ENCODE measurements at regions not wholly inside any gene's neighbourhood (a gene's known extent, or its start where the extent isn't known, plus 50 kb on each side); places are given as distances from the start of the nearest gene placed in this dataset.

DNA sequence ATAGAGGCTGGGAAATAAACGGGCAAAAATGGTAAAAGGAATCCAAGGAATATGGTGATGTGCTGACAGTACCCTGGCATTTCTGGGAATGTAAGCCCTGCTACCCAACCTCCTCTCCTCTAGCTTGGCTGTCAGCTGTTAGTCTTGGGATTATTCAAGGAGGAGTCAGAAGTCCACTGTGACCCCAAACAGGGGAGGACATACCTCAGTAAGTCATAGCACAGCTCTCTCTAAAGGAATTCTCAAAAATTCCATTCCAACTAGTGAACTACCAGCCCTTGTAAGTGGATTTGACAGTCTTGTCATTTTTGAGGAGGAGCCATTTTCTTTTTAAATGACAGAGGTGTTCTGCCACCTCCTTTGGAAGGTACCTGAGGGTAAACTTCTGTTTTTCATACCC, 207.5 kb downstream of the PDCD6IP start:
- Histone ChIP-seq H3K4me3 (no peak overlapping the region), H3K36me3 (no peaks in the 10 kb centered on the region), H3K4me1 (no peaks in the 10 kb centered on the region), H3K27ac (no peak overlapping the region), H3K9me3 (no peaks in the 10 kb centered on the region), H3K27me3 (no peaks in the 10 kb centered on the region)
- intact Hi-C loops (cut with DNase I) = no loop called here
- TF ChIP-seq CTCF (IDR thresholded peaks at IDR 0.05) = no peak
- no peak for DNase-seq (ENCODE audit: low spot score in 2 of 2)

- Histone ChIP-seq H3K27ac (no peak overlapping the region), H3K4me3 (no peak overlapping the region), H3K9me3 (no peaks in the 10 kb centered on the region), H3K4me1 (peaks cover 0 to 8% of the 10 kb centered on the region in 2 donors), H3K27me3 (no peaks in the 10 kb centered on the region), H3K36me3 (no peaks in the 10 kb centered on the region)
- no peak for DNase-seq (ENCODE audit: low spot score in 2 of 2)
- no peak for TF ChIP-seq CTCF (IDR thresholded peaks at IDR 0.05)
- intact Hi-C loops (cut with DNase I) = no loop called here
Observed at GRCh38 chr3:34008191-34008590, 209.8 kb downstream of the PDCD6IP start.

- H3K9me3 ChIP-seq = no peaks in the 10 kb centered on the region
- intact Hi-C loops (cut with DNase I) = no loop called here
Observed at GRCh38 chr3:34008836-34009809, 210.7 kb downstream of the PDCD6IP start.

DNA sequence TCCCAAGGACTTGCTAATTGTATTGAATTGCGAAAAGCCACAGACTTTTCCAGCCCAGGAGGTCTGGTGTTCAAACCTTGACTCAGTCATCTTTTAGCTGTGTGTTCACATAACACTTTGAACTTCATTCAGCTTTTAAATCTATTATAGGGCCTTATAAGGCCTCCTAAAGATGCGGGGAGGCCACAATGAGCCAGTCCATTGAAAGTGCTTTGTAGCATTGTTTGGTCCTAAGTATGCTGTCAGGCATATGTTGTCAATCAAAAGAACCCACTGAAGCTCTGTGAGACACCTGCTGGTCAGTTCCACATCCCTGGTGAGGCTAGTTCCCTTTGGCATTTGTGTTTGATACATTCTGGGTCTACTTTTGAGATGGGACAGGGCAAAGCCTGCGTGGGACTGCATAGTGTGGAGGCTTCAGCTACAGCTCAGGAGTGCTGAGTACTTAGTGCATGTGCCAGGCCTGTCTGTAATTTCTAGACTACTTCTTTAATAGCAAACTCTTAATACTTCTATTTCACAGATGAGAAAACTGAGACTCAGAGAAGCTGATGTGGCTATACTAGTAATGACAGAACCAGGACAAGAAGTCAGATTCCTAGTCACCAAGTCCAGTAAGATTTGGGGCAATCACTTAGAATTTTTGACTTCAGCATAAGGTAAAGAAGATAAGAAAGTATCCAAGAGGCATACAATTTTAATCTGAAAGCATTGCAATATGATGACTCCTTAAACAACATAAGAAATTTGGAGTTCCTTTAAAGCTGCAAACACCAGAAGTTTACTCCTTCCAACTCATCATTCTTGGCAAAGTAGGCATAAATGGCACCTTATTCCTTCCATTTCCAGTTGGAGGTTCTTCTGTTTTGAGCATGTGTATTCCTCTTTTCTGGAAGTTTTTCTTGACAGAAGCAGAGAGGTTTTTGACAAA, 213.0 kb downstream of the PDCD6IP start:
- peak overlapping the region; percentile 34 to 42 for H3K27ac ChIP-seq
- no peak for DNase-seq (ENCODE audit: low spot score in 2 of 2)
- intact Hi-C loops (cut with DNase I) = no loop called here

More at GRCh38 chr3:34008836-34009809, 210.7 kb downstream of the PDCD6IP start:
- Histone ChIP-seq H3K4me3 (no peak overlapping the region), H3K27me3 (no peaks in the 10 kb centered on the region), H3K4me1 (peaks cover 0 to 8% of the 10 kb centered on the region in 2 donors), H3K36me3 (no peaks in the 10 kb centered on the region), H3K27ac (no peak overlapping the region)
- TF ChIP-seq CTCF (IDR thresholded peaks at IDR 0.05) = no peak
- DNase-seq (ENCODE audit: low spot score in 2 of 2) = no peak

More for the DNA sequence above, 213.0 kb downstream of the PDCD6IP start:
- Histone ChIP-seq H3K4me3 (no peak overlapping the region), H3K4me1 (peaks cover 0 to 8% of the 10 kb centered on the region in 2 donors), H3K27me3 (no peaks in the 10 kb centered on the region), H3K36me3 (no peaks in the 10 kb centered on the region), H3K9me3 (no peaks in the 10 kb centered on the region)
- no peak for TF ChIP-seq CTCF (IDR thresholded peaks at IDR 0.05)

All from ascending aorta (tissue), 2 donors.